KBM-7 (cell line): ENCODE measurements at regions not wholly inside any gene's neighbourhood (a gene's known extent, or its start where the extent isn't known, plus 50 kb on each side); places are given as distances from the start of the nearest gene placed in this dataset.

Experiments
- DNase-seq: peaks from one replicate; pipeline ENCODE4 v3.0.0-alpha.2; 2015
- in situ Hi-C: fragments of 300-500 bp; cut with MboI; formaldehyde crosslinking; loops from 2 replicates; pipeline ENCODE4 v1.14.3; 2020; ENCODE audit warnings: low sequenced_read_pairs, low pct_unique_long_range_greater_than_20kb, mixed read lengths

- DNase-seq, result no peak
- in situ Hi-C loops, result no loop called here
These were observed 1160.8 kb upstream of the B3GALT2 start for GRCh38 chr1:194347200-194347599.

GRCh38 chr1:194342484-194343262, 1156.3 kb upstream of the B3GALT2 start:
- peak; percentile 3 for DNase-seq
- in situ Hi-C loops, result no loop called here

- in situ Hi-C loops, result no loop called here
- no peak for DNase-seq
These were observed 1155.2 kb upstream of the B3GALT2 start for GRCh38 chr1:194341587-194341986.

GRCh38 chr1:194339471-194339870, 1153.1 kb upstream of the B3GALT2 start:
- no peak for DNase-seq
- in situ Hi-C loops, result no loop called here

- DNase-seq, result no peak
- in situ Hi-C loops, result no loop called here
These were observed 1152.0 kb upstream of the B3GALT2 start for GRCh38 chr1:194338241-194338948.

- in situ Hi-C loops, result no loop called here
- DNase-seq, result no peak
These were observed 1146.8 kb upstream of the B3GALT2 start for GRCh38 chr1:194333240-194333639.

GRCh38 chr1:194331758-194332157, 1145.3 kb upstream of the B3GALT2 start:
- in situ Hi-C loops, result no loop called here
- DNase-seq, result no peak

GRCh38 chr1:194322751-194323150, 1136.3 kb upstream of the B3GALT2 start:
- in situ Hi-C loops, result no loop called here
- no peak for DNase-seq

- no peak for DNase-seq
- in situ Hi-C loops, result no loop called here
These were observed 1132.4 kb upstream of the B3GALT2 start for GRCh38 chr1:194318790-194319280.

GRCh38 chr1:194309697-194310096, 1123.3 kb upstream of the B3GALT2 start:
- in situ Hi-C loops, result no loop called here
- DNase-seq, result no peak

GRCh38 chr1:194309269-194309668, 1122.9 kb upstream of the B3GALT2 start:
- DNase-seq, result no peak
- in situ Hi-C loops, result no loop called here

- in situ Hi-C loops, result no loop called here
- DNase-seq, result no peak
These were observed 1114.4 kb upstream of the B3GALT2 start for GRCh38 chr1:194300776-194301175.

GRCh38 chr1:194300340-194300739, 1113.9 kb upstream of the B3GALT2 start:
- no peak for DNase-seq
- in situ Hi-C loops, result no loop called here

- no peak for DNase-seq
- in situ Hi-C loops, result no loop called here
These were observed 1111.7 kb upstream of the B3GALT2 start for GRCh38 chr1:194298007-194298598.

GRCh38 chr1:194297094-194297493, 1110.7 kb upstream of the B3GALT2 start:
- in situ Hi-C loops, result no loop called here

GRCh38 chr1:194296201-194296600, 1109.8 kb upstream of the B3GALT2 start:
- in situ Hi-C loops, result no loop called here
- no peak for DNase-seq

More at GRCh38 chr1:194297094-194297493, 1110.7 kb upstream of the B3GALT2 start:
- DNase-seq, result no peak

GRCh38 chr1:194295685-194296084, 1109.3 kb upstream of the B3GALT2 start:
- in situ Hi-C loops, result no loop called here
- DNase-seq, result peak; percentile 60

- in situ Hi-C loops, result no loop called here
- DNase-seq, result no peak
These were observed 1107.5 kb upstream of the B3GALT2 start for GRCh38 chr1:194293851-194294405.

GRCh38 chr1:194292966-194293365, 1106.6 kb upstream of the B3GALT2 start:
- DNase-seq, result no peak
- in situ Hi-C loops, result no loop called here
